KMS-11 (cell line): ENCODE measurements at regions not wholly inside any gene's neighbourhood (a gene's known extent, or its start where the extent isn't known, plus 50 kb on each side); places are given as distances from the start of the nearest gene placed in this dataset.

Experiments
- H2AFZ ChIP-seq: fragments of 200-600 bp; sonication (generic); 2 replicates; pipeline ENCODE4 v1.6.1; 2016; ENCODE audit warnings: antibody characterized with exemption, mixed run types, low read depth
- H3K27ac ChIP-seq: fragments of 200-600 bp; sonication (generic); 2 replicates; pipeline ENCODE4 v1.6.1; 2016; ENCODE audit warnings: mild to moderate bottlenecking, mixed run types
- H3K27me3 ChIP-seq: fragments of 200-600 bp; sonication (generic); 2 replicates; pipeline ENCODE4 v1.6.1; 2017; ENCODE audit warnings: mild to moderate bottlenecking, low read depth, mixed run types, moderate library complexity; ENCODE audit not compliant: insufficient read depth
- H3K36me3 ChIP-seq: fragments of 200-600 bp; sonication (generic); 2 replicates; pipeline ENCODE4 v1.6.1; 2017; ENCODE audit warnings: mild to moderate bottlenecking, mixed run types; ENCODE audit not compliant: insufficient read depth
- H3K4me1 ChIP-seq: fragments of 200-600 bp; sonication (generic); 2 replicates; pipeline ENCODE4 v1.6.1; 2016; ENCODE audit warnings: mild to moderate bottlenecking, low read depth, mixed run types; ENCODE audit not compliant: poor library complexity, severe bottlenecking
- H3K4me2 ChIP-seq: fragments of 200-600 bp; sonication (generic); 2 replicates; pipeline ENCODE4 v1.7.0; 2016; ENCODE audit warnings: mild to moderate bottlenecking, mixed run types
- H3K4me3 ChIP-seq: fragments of 200-600 bp; sonication (generic); IDR thresholded peaks from 2 replicates; pipeline ENCODE4 v1.6.1; 2017; ENCODE audit warnings: low read depth, low read length, mixed read lengths; ENCODE audit not compliant: insufficient read depth
- H3K79me2 ChIP-seq: fragments of 200-600 bp; sonication (generic); 2 replicates; pipeline ENCODE4 v1.6.1; 2016; ENCODE audit warnings: low read depth, mixed run types; ENCODE audit not compliant: insufficient read depth
- H3K9ac ChIP-seq: fragments of 200-600 bp; sonication (generic); 2 replicates; pipeline ENCODE4 v1.6.1; 2016; ENCODE audit warnings: mild to moderate bottlenecking, mixed run types
- H4K20me1 ChIP-seq: fragments of 200-600 bp; sonication (generic); 2 replicates; pipeline ENCODE4 v1.6.1; 2016; ENCODE audit warnings: mild to moderate bottlenecking, mixed run types; ENCODE audit not compliant: insufficient read depth
- TF ChIP-seq, protein P1 (sequence below): fragments of 200-600 bp; sonication (generic); conservative IDR thresholded peaks from 2 replicates; pipeline ENCODE4 v1.6.1; 2017; ENCODE audit warnings: low read depth, mild to moderate bottlenecking, antibody characterized with exemption, low read length, moderate library complexity, mixed read lengths

DNA sequence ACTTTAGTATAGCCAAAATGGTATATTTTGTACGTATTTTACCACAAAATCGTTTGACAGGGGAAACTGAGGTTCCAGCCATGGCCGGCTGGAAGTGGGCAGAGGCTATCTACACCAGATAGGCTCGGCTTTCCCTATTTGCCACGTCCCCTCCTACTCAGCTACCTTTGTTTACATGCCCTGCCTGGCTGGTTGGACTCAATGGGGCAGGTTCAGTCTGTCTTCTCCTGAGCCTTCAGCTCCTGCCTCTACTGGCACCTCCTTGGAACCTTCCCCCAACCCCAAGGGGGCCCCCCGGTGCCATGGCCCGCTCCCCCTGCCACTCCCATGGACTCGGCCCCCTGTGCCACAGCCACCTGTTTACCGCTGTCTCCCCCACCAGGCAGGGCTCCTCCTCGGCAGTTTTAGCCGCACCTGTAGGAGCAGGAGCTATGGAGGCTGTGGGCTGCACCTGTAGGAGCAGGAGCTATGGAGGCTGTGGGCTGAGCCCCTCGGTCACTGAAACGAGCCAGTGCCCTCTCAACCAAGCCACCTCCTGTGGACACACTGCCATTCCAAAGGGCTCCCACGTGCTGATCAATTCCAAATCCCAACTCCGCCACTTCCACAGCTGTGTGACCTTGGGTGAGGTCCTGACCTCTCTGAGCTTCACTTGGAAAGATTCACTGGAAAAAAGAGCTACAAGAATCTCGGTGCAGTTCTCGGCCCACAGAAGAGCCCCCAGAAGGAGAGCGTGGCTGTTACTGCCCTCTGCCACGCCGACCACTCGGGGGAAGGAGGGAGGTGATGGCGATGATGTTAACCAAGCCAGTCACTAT lies 62.2 kb downstream of the NCOR2 start:
- H3K4me1 ChIP-seq: no peaks in the 10 kb centered on the region
- TF ChIP-seq, protein P1, sequence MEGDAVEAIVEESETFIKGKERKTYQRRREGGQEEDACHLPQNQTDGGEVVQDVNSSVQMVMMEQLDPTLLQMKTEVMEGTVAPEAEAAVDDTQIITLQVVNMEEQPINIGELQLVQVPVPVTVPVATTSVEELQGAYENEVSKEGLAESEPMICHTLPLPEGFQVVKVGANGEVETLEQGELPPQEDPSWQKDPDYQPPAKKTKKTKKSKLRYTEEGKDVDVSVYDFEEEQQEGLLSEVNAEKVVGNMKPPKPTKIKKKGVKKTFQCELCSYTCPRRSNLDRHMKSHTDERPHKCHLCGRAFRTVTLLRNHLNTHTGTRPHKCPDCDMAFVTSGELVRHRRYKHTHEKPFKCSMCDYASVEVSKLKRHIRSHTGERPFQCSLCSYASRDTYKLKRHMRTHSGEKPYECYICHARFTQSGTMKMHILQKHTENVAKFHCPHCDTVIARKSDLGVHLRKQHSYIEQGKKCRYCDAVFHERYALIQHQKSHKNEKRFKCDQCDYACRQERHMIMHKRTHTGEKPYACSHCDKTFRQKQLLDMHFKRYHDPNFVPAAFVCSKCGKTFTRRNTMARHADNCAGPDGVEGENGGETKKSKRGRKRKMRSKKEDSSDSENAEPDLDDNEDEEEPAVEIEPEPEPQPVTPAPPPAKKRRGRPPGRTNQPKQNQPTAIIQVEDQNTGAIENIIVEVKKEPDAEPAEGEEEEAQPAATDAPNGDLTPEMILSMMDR: no peak
- no peak overlapping the region for H2AFZ ChIP-seq
- H3K36me3 ChIP-seq: no peaks in the 10 kb centered on the region
- peaks cover 4% of the 10 kb centered on the region; the same call in 1 of the 2 replicates for H3K79me2 ChIP-seq
- H3K4me3 ChIP-seq: no peak overlapping the region
- no peak overlapping the region for H3K27ac ChIP-seq
- H3K9ac ChIP-seq: no peak overlapping the region
- H3K4me2 ChIP-seq: no peak overlapping the region
- no peaks in the 10 kb centered on the region for H3K27me3 ChIP-seq
- H4K20me1 ChIP-seq: no peaks in the 10 kb centered on the region

DNA sequence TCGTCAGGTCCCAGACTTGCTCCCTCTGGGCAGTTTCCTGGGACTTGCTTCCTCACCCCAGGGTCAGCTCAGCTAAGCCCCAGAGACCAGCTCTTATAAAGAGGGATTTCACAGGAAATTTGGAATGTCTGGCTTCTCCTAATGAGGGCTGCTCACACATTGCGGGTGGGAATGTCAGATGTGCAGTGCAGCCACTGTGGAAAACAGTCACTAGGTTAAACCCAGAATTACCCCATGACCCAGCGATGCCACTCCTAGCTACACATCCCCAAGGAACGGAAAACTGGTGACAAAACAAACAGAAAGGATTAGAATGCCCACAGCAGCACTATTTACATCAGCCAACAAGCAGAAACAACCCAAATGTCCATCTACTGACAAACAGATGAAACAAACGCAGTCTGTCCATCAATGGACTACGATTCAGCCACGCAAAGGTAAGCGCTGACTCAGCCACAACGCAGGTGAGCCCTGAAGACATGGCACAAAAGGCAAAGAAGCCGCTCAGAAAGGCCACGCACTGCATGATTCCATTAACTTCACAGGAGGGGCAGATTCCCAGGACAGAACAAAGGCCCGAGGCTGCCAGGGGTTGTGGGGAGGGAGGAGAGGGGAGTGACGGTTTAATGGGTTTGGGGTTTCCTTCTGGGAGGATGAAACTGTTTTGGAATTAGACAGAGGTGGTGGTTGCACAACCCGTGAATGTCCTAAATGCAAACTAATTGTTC lies 63.0 kb downstream of the NCOR2 start:
- Histone ChIP-seq H3K4me1 (no peaks in the 10 kb centered on the region), H3K4me3 (no peak overlapping the region), H3K9ac (no peak overlapping the region), H3K27ac (no peak overlapping the region), H4K20me1 (no peaks in the 10 kb centered on the region), H3K36me3 (no peaks in the 10 kb centered on the region), H3K4me2 (no peak overlapping the region), H3K27me3 (no peaks in the 10 kb centered on the region), H2AFZ (no peak overlapping the region), H3K79me2 (peaks cover 4% of the 10 kb centered on the region; the same call in 1 of the 2 replicates)
- TF ChIP-seq, protein P1: no peak

DNA sequence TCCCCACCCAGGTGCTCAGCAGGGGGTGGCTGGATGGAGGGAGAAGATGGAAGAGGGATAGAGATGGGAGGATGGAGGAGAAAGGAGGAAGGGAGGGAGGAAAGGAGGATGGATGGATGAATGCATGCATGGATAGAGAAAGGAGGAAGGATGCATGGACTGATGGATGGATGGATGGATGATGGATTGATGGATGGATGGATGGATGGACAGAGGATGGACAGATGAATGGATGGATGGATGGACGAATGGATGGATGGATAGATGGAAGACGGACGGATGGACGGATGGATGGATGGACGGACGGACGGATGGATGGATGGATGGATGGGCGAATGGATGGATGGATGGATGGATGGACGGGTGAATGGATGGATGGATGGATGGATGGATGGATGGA lies 64.1 kb downstream of the NCOR2 start:
- Histone ChIP-seq H3K27ac (no peak overlapping the region), H4K20me1 (no peaks in the 10 kb centered on the region), H3K79me2 (peaks cover 4% of the 10 kb centered on the region; the same call in 1 of the 2 replicates), H3K36me3 (no peaks in the 10 kb centered on the region), H3K4me3 (no peak overlapping the region), H3K4me2 (no peak overlapping the region), H3K9ac (no peak overlapping the region), H2AFZ (no peak overlapping the region), H3K4me1 (no peaks in the 10 kb centered on the region), H3K27me3 (no peaks in the 10 kb centered on the region)
- TF ChIP-seq, protein P1: no peak

GRCh38 chr12:124502379-124502778 lies 65.0 kb downstream of the NCOR2 start:
- Histone ChIP-seq H3K4me2 (no peak overlapping the region), H3K27ac (no peak overlapping the region), H4K20me1 (0 out of 2 replicates have a peak, but pooled peaks cover 4% of the 10 kb centered on the region), H3K36me3 (no peaks in the 10 kb centered on the region), H3K79me2 (no peaks in the 10 kb centered on the region; the same call in 1 of the 2 replicates), H3K9ac (no peak overlapping the region), H2AFZ (no peak overlapping the region), H3K4me1 (no peaks in the 10 kb centered on the region), H3K4me3 (no peak overlapping the region), H3K27me3 (no peaks in the 10 kb centered on the region)
- TF ChIP-seq, protein P1: no peak
